ENCODE measurements at regions not wholly inside any gene's neighbourhood (a gene's known extent, or its start where the extent isn't known, plus 50 kb on each side); places are given as distances from the start of the nearest gene placed in this dataset.
A peak's percentile ranks its signal among the peaks of the same experiment; 100 is the strongest.

DNA sequence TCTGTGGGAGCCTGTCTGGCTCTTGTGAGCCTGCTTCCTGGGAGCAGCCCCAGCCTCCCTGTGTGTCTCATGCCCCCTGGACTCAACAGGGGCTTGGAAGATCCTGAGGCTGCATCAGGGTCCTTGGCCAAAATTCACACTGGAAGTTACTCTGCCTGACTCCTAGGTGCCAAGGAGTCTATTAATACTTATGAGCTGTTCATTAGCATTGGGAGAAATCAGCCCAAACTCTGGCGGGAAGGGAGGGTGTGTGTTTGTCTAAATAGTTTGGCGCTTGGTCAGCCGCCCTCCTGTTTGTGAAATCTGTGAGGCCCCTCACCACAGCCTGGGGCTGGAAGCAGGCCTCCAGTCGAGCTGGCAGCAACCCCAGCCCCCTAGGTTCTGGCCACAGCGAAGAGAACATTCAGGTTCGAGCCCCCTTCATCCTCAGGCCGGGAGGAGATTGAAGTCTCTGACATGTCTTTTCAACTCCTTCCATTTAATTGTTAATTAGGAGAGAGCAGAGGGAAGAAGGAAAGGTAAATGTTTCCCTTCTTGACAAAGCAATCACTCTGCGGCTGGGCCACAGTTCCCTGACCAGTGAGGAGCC, 82.1 kb upstream of the F3 start:
- Histone ChIP-seq H3F3A (ENCODE audit: insufficient read depth, low read depth) (peaks cover 48% of the 10 kb centered on the region), H3K27me3 (ENCODE audit: insufficient read depth, low read depth) (no peaks in the 10 kb centered on the region), H3K9me2 (ENCODE audit: insufficient read depth) (no peaks in the 10 kb centered on the region), H2AFZ (peak overlapping the region; percentile 2; the same call in 1 of the 2 replicates), H4K20me1 (ENCODE audit: insufficient read depth) (no peaks in the 10 kb centered on the region), H3K9me3 (ENCODE audit: insufficient read depth, low read depth) (peaks cover 17% of the 10 kb centered on the region), H3K4me2 (peak overlapping the region; percentile 80), H3K27ac (peak overlapping the region; percentile 99), H3K4me1 (replicated peaks; ENCODE audit: insufficient read depth) (peaks cover 68% of the 10 kb centered on the region), H3K79me2 (ENCODE audit: low read depth) (peaks cover 18% of the 10 kb centered on the region; the same call in 1 of the 2 replicates), H3K4me3 (peak overlapping the region; percentile 41), H3K36me3 (ENCODE audit: low read depth) (no peaks in the 10 kb centered on the region)
- no TSS peak for BruUV-seq (replicated peaks)
- intact Hi-C loops (cut with micrococcal nuclease; ENCODE audit: unreplicated experiment), result loop anchor here (1.0 to 10.0 kb wide), 9 partner anchors 19 to 659 kb away; no protein-coding TSS in a partner anchor
- TF ChIP-seq, protein P1, sequence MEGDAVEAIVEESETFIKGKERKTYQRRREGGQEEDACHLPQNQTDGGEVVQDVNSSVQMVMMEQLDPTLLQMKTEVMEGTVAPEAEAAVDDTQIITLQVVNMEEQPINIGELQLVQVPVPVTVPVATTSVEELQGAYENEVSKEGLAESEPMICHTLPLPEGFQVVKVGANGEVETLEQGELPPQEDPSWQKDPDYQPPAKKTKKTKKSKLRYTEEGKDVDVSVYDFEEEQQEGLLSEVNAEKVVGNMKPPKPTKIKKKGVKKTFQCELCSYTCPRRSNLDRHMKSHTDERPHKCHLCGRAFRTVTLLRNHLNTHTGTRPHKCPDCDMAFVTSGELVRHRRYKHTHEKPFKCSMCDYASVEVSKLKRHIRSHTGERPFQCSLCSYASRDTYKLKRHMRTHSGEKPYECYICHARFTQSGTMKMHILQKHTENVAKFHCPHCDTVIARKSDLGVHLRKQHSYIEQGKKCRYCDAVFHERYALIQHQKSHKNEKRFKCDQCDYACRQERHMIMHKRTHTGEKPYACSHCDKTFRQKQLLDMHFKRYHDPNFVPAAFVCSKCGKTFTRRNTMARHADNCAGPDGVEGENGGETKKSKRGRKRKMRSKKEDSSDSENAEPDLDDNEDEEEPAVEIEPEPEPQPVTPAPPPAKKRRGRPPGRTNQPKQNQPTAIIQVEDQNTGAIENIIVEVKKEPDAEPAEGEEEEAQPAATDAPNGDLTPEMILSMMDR (conservative IDR thresholded peaks at IDR 0.05), result 0 out of 2 replicates have a peak, but pooled peaks have one; percentile 3
- TF ChIP-seq EZH2 (IDR thresholded peaks at IDR 0.05; ENCODE audit: low read depth), result no peak
- CTCF ChIA-PET, result interaction anchor here (1.3 kb wide), 1 partner anchor 82 kb away, joined by 4 read pairs; the partner anchor contains the start of gene F3
- POLR2A ChIA-PET (ENCODE audit: unreplicated experiment), result interaction anchor here (0.5 to 2.0 kb wide), 24 partner anchors 12 to 409 kb away, joined by 3 to 13 read pairs (median 5); partner anchors contain the start of gene F3
- DNase-seq, result peak; percentile 87 to 98

DNA sequence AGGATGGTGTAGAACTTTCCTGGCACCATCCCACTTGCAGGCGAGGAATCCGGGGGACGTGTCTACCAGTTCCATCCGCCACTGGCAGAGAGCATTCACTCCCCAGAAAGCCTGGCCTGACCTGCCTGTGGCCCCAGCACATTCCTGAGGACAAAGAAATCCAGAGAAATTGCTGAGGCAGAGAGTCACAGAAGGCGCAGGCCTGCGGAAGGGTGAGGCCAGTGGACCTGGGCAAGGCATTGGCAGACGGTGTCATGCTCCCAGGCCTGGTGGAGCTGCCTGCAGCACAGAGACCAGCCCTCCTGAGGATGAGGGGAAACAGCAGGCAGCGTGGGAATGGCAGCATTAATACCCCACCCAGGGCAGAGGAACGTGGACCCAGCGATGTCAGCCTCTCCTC, 81.2 kb upstream of the F3 start:
- H3K4me3 ChIP-seq, result peak overlapping the region; percentile 41; the same call in 1 of the 2 replicates
- H3K27me3 ChIP-seq (ENCODE audit: insufficient read depth, low read depth), result no peaks in the 10 kb centered on the region
- no TSS peak for BruUV-seq (replicated peaks)
- H2AFZ ChIP-seq, result no peak overlapping the region
- TF ChIP-seq, protein P1 (conservative IDR thresholded peaks at IDR 0.05), result no peak
- TF ChIP-seq EZH2 (IDR thresholded peaks at IDR 0.05; ENCODE audit: low read depth), result no peak
- ChIA-PET POLR2A (ENCODE audit: unreplicated experiment) (interaction anchor here (0.6 to 2.0 kb wide), 6 partner anchors 19 to 203 kb away, joined by 5 to 16 read pairs (median 10); no protein-coding TSS in a partner anchor), CTCF (interaction anchor here (1.3 kb wide), 1 partner anchor 81 kb away, joined by 4 read pairs; the partner anchor contains the start of gene F3)
- peaks cover 48% of the 10 kb centered on the region for H3F3A ChIP-seq (ENCODE audit: insufficient read depth, low read depth)
- peaks cover 18% of the 10 kb centered on the region; the same call in 1 of the 2 replicates for H3K79me2 ChIP-seq (ENCODE audit: low read depth)
- H3K4me1 ChIP-seq (replicated peaks; ENCODE audit: insufficient read depth), result peaks cover 72% of the 10 kb centered on the region
- H3K9me3 ChIP-seq (ENCODE audit: insufficient read depth, low read depth), result peaks cover 22% of the 10 kb centered on the region
- no peaks in the 10 kb centered on the region for H3K36me3 ChIP-seq (ENCODE audit: low read depth)
- peak overlapping the region; percentile 99 for H3K27ac ChIP-seq
- H4K20me1 ChIP-seq (ENCODE audit: insufficient read depth), result no peaks in the 10 kb centered on the region
- peak; percentile 95 to 99 for DNase-seq
- no peaks in the 10 kb centered on the region for H3K9me2 ChIP-seq (ENCODE audit: insufficient read depth)
- intact Hi-C loops (cut with micrococcal nuclease; ENCODE audit: unreplicated experiment), result loop anchor here (1.0 to 10.0 kb wide), 11 partner anchors 20 to 658 kb away; partner anchors contain the start of gene F3
- H3K4me2 ChIP-seq, result peak overlapping the region; percentile 80

DNA sequence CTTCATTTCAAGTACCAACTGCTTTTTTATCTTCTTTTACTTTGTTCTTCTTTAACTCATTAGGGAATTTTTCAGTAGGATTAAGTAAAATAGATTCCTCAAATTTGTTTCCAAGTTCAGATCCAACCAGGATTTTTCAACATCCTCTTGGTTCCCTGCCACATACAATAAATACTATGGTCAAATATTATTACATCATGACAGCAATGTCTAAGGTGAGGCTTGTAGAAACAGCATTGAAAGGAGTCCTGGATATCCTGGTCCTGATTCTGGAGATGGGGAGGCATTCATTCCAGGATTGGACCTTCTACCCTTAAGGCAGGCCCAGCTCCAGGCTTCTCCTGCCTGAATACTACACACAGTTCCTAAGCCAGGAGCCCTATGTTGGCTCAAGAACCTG, 80.2 kb upstream of the F3 start:
- DNase-seq, result no peak
- POLR2A ChIA-PET (ENCODE audit: unreplicated experiment), result interaction anchor here (0.6 to 1.3 kb wide), 2 partner anchors 25 to 80 kb away, joined by 3 to 7 read pairs; partner anchors contain the start of gene F3
- no peak for TF ChIP-seq EZH2 (IDR thresholded peaks at IDR 0.05; ENCODE audit: low read depth)
- TF ChIP-seq, protein P1 (conservative IDR thresholded peaks at IDR 0.05), result no peak
- TSS peak; percentile 37 for BruUV-seq (replicated peaks)
- H3K9me3 ChIP-seq (ENCODE audit: insufficient read depth, low read depth), result peaks cover 17% of the 10 kb centered on the region
- peaks cover 82% of the 10 kb centered on the region for H3K4me1 ChIP-seq (replicated peaks; ENCODE audit: insufficient read depth)
- intact Hi-C loops (cut with micrococcal nuclease; ENCODE audit: unreplicated experiment), result loop anchor here (1.0 to 10.0 kb wide), 5 partner anchors 42 to 657 kb away; partner anchors contain the start of gene F3
- H4K20me1 ChIP-seq (ENCODE audit: insufficient read depth), result no peaks in the 10 kb centered on the region
- no peaks in the 10 kb centered on the region for H3K27me3 ChIP-seq (ENCODE audit: insufficient read depth, low read depth)
- H3K9me2 ChIP-seq (ENCODE audit: insufficient read depth), result no peaks in the 10 kb centered on the region
- peak overlapping the region; percentile 80 for H3K4me2 ChIP-seq
- H3F3A ChIP-seq (ENCODE audit: insufficient read depth, low read depth), result peaks cover 55% of the 10 kb centered on the region
- CTCF ChIA-PET, result no interaction called here
- peaks cover 18% of the 10 kb centered on the region; the same call in 1 of the 2 replicates for H3K79me2 ChIP-seq (ENCODE audit: low read depth)
- H3K27ac ChIP-seq, result peak overlapping the region; percentile 99
- H2AFZ ChIP-seq, result no peak overlapping the region
- no peaks in the 10 kb centered on the region for H3K36me3 ChIP-seq (ENCODE audit: low read depth)
- H3K4me3 ChIP-seq, result peak overlapping the region; percentile 0; the same call in 1 of the 2 replicates

Measured in PC-9 (cell line).